T-helper 9 cell (primary cell): ENCODE measurements at regions not wholly inside any gene's neighbourhood (a gene's known extent, or its start where the extent isn't known, plus 50 kb on each side); places are given as distances from the start of the nearest gene placed in this dataset.

Source experiments
- DNase-seq: peaks from one replicate; pipeline ENCODE4 v3.0.0-alpha.2; 2020

DNA sequence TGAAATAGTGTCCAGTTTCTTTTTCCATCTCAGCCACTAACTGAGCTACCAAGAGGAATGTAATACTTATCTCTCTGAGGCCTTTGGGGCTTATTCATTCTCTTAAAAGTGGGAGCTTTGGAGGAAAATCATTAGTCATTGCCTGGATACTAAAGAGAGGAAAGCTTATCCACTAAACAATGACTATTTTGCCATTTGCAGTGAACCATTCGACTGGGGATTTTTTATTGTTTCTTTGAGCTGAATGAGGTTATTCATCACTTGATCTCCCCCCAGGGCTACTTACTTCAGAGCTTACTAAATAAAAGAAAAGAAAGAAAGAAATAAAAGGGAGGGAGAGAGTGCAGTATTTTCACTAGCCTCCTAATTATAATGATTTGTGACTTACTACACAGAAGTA is 1329.5 kb upstream of the TENM3 start:
- DNase-seq = no peak

DNA sequence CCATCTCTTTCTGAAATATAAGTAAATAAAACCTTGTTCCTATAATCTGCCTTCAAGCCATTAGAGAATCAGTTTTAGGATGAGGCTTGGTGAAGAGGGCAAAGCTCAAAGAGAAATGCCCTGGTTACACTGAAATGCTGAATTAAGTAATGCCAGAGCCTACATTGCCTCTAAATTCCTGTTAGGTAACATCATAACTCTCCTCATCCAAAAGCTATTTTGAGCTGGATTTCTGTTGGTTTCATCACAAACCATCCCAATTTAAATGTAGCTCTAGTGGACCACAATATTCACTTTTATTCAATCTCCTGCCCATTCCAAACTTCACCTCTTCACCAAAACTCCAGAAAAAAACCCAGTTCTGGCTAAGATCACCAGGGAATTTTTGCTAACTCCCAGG is 1319.7 kb upstream of the TENM3 start:
- DNase-seq = no peak

DNA sequence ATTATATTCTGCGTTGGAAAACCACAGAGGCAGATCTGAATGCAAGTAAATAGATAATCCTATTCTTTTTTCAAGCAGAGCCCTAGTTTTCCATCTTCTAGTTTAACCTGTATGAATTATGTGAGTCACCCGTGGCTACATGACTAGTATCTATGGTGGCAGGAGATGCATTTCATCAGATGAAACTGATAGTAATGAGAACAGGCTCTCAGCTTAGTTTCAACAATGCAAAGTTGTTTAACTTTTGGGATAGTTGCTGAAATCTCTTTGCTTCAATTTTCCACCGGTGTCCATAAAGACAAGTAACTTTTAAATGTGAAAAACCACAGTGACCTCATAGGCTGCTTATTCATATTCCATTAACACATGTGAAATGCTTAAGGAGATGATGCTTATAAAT is 1317.4 kb upstream of the TENM3 start:
- DNase-seq = no peak

DNA sequence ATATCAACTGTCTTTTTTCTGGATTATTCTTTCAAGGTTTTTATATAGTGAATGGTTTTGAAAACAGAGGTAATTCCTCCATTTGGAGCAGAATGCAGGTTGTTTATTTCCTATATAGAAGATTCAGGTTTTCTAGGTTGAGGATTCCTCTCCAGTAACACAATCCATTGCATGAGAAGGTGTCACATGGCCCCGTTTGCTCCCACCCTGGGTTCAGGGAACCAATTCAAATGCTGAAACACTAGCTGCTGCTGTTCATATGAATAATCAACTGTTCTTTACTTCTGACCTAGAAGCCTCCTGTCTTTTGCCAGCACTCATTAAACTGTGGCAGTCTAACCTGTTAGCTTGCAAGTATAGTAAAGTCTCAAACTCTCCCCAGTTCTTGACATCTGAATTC is 1316.9 kb upstream of the TENM3 start:
- no peak for DNase-seq

DNA sequence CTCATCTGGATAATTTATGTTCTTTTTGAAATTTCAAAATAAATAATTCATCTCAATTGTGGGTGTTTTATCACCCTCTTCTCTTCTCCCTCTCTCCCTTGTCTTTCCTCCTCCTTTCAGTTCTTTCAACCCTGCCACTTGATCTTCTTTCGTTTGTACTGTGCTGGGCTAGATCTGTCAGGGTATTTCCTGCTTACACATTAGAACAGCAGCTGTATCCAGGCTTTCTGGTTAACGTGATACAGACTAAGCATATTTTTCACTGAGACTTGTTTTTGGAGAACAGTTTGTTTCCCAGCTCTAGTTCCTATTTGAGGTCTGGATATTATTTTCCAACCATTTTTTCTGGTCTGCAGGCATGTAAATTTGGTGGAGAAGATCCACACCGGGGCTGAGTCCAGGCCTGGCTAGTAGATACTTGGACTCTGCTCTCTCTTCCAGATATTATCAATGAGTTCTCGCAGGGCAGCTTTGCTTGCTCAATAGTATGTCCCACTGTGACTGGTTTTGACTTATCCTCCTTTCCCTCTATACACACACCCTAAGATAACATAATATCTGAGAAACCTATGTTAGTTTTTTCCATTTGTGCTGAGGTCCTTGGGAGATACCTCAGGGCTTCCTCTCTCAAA is 1310.7 kb upstream of the TENM3 start:
- no peak for DNase-seq

DNA sequence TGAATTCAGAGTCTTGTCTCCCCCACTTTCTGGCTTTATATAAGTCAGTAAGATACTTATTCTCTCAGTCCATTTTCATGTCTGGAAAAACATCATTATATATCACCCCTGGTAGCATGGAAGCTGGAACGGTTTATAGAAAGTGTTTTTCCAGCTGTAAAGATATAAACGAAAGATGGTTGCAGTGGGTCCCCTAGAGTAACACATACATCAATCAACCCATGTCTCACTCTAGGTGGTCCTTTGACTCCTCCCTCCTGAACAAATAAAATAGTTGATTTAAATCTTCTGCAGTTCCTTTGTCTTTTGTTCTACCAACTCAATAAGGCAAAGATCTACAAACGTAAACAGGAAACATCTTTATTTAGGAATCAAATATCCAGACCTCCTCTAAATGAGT is 1306.1 kb upstream of the TENM3 start:
- DNase-seq = no peak

DNA sequence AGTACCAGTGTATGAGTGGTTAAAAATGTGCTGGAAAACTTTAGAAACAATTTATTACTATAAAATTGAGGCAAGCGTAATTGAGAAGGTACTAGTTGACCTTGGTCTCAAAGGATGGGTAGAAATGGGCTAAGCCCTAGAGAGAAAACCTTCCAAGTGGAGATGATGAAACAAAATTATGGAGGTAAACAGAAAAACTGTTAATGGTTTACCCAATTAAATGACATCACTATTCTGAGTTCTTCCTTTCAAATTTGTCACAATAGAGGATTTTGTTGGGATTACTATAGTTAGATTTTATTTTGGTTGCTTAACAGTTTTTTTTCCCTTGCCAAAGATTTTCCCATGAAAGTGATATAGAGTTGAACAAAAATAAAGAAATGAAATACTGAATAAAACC is 1302.5 kb upstream of the TENM3 start:
- no peak for DNase-seq

DNA sequence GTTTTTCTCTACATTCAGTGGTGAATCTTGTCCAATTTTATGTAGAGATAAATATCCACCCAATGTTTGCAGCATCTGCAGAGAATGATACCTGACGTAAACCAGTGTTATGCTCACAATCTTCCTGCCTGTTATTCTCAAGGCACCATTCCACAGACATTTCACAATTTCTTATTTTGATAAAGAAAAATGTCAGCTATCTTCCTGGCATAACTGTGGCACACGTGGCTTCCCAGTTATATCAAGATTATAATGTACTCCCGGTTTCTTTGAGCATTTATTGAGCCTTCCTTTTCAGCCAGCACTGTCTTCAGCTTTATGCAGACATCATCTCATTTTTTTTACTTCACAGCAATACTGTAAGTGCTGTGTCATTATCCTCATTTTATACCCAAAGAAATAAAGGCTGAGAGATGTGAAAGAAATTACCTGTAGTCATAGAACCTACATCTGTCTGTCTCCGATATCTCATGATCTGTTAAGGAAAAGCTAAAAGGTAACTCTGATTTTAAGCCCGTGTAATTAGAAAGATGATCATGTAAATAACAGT is 1300.8 kb upstream of the TENM3 start:
- DNase-seq = no peak

DNA sequence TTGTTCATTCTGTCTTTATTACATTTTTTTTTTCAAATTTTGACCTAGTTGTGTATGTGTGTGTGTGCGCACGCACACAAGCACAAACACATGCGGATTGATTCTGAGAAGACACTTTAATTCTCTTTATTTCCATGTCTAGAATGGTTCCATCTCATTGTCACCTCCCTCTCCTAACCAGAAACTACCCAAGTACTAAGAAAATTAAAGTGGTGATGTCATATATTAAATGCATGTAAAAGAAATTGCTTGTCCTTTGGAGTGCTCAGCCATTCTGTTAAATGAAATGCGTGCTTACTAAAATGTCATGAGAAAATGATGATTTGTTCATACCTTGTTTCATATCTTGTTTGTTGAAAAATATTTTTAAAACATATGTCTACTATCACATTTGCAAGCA is 1297.0 kb upstream of the TENM3 start:
- DNase-seq = no peak

DNA sequence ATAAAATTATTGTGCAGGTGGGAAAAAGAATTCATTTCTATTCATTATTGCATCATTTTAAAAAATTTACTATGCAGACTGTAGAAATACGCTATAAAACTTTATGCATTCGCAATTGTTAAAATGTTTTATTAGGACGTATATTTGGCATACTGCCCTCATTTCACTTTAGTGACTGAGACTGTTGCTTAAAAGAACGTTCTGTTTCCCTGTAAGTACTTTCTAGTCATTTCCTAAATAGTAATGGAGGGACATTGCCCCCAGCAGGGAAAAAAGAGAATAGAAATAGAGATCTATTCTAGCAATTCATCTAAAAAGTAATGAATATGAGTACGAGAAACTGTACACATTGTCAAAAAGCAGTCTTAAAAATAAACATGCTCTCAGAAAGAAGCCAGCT is 1295.8 kb upstream of the TENM3 start:
- DNase-seq = no peak

DNA sequence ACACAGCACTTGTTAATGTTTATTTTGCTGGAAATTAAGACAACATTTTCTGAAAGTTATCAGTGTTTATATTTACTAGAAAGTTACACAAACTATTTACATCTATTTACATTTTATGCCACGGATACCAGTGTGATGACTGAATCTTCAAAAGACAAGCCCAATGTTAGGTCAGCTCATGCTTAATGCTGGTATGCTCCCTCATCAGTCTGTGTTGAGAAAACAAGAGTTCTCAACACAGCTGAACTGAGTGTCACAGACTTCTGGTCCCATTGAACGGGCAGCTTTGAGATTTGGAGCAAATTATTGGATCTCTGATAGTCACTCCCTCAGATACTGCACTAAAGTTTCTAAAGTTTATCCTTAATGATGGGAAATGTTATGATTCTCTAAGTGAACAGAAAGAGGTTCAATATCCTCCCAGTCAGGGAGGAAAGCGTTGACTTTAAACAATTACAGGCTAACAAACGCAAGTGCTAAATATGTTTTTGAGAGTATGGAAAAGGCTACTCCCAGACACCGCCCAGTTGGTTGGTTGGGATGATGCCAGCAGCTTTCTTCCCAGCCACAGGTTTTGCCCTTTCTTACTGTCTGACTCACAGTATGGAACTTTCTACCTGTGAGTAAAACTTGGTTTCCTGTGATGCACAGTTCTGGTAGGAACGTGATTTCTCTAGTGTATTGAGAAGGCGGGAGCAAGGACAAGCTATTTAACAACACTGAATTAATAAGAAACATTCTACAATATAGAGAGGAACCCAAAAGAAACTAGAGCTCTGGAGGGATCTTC is 1293.6 kb upstream of the TENM3 start:
- no peak for DNase-seq

DNA sequence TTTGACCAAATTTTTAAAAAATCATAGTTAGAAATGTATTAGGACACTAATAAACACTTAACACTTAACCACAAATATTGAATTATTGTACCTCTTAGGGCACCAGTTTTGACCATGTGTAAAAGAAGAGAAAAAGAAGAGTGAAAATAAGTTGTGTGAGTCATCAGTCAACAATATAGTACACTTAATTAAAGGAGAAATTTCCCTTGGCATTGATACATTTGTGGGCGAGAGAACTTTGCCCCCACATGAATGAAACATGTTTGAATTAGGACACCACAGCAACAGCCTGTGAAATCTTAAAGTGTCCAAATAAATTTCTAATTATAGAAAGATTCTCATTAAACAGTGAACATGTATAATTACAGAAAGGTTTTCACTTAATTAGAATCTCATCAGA is 1292.8 kb upstream of the TENM3 start:
- no peak for DNase-seq

DNA sequence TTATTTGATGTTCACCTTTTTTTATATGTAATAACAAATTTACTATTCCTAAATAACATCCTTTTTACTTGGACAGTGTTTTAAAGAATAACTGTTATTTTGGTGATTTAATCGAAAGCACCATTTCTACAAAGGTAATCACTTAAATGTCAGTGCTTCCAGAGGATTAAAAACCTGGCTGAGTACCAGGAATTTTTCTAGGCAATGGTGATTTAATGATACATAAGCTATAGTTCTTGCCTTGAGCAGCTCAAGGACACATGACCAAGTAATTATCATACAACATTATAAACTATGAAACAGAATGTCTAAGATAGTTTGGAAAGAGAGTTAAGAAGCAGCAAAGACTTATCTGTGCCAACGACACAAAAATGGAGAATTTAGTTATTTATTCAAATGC is 1291.9 kb upstream of the TENM3 start:
- no peak for DNase-seq

DNA sequence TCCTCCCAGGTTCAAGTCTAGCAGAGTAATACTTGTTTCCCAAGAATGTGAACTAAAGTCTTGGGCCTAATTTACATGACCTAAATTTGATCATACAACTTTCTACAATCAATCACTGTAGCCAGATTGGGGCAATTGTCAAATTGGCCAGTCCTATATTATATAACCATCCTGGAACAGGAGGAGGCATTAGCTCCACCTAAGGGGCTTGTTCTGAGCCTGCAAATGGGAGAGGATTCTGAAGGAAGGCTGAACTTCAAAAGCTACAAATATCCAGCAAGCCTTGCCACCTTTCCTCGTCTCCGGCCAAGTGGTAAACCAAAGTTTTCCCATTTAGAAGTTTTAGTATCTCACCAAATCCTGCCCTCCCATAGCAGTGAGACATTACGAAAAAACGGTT is 1289.6 kb upstream of the TENM3 start:
- DNase-seq = no peak

DNA sequence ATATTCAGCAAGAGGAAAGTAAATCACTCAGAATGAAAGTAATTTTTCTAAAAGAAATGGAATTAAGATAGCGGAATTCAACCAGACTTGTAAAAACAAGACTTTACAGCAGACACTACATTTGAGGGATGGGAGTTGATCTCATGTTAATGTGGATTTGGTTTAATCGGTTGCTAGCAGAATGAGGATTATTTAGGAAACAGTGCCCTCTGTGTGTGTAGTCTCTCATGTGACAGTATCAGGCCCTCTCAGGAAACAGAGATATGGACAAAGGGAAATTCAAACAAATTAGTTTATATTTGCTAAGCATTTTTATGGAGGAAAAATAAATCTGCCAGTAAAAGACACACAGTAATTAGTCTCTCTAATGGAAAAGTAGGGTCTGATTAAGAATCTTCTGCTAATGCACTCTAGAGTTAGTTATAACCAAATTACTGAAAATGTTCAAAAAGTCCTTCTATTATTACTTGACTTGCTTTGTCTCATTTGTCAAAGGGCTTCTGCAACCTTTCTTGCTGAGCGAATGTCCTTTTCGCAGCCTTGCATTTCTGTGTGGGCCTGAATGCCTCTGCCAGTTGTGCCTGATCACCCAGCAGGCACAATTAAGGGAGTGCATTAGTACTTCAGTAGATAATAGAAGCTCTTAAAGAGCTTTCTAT is 1282.3 kb upstream of the TENM3 start:
- no peak for DNase-seq

DNA sequence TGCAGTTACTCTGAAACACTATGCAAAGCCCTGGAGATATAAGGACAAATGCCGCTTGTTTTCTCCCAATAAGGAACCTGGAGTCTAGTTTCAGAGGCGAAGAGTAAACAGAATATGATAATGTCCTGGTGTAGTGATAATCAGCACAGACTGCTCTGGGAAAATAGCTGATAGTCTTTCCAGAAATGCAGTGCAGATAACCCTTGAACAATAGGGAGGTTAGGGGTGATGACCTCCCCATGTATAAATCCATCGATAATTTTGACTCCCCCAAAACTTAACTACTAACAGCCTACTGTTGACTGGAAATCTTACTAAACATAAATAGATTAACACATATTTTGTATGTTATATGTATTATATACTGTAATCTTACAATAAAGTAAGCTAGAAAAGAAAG is 1280.9 kb upstream of the TENM3 start:
- DNase-seq = no peak

DNA sequence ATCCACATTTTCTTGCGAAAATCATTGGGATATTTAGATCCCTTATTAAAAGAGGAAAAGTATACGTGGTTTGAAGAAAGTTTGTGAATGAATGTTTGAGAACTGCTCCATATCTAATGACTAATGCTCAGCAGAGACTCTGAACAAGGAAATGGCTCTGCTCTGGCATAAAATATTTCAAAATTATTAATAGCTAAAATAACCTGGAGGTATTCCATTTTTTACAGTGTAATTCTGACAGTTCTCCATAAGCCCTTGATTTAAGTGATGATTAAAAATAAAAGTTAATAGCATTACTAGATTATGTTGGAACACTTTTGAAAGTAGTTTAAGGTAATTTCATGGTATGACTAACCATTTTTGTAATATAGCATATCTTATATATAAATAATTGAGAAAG is 1276.9 kb upstream of the TENM3 start:
- DNase-seq = no peak

DNA sequence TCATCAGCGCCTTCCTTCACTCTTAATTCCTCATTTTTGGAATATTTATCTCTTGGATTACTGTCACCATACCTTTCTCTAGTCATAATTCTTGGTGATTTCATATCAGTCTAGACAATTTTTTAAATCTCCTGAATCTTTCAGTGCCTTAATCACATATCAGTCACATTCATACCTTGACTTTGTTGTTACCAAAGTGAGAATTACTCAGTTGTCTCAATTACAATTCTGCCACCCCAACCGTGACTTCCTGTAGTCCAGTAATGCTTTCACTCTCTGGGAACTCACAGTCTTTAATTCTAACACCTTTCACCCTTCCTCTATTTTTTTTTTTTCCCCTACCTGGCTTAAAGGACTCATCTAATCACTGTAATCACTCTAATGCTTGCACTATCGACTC is 1275.3 kb upstream of the TENM3 start:
- no peak for DNase-seq

DNA sequence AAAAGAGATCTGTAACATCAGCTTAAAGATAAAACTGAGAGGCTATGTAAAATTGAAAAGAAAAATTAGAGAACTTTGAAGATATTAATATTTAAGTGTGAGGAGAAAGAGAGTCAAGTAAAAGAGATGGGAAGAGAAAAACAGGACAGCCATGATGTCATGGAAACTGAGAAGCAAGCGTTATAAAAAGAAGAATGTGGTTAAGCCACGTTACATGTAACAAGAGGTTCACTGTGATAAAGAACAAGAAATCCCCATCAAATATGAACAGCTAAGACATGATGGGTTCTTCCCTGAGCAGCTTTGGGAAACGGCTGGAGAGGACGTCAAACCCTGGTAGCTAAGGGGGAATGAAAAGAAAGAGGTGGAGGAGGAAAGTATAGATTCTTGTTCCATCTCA is 1269.3 kb upstream of the TENM3 start:
- DNase-seq = no peak

DNA sequence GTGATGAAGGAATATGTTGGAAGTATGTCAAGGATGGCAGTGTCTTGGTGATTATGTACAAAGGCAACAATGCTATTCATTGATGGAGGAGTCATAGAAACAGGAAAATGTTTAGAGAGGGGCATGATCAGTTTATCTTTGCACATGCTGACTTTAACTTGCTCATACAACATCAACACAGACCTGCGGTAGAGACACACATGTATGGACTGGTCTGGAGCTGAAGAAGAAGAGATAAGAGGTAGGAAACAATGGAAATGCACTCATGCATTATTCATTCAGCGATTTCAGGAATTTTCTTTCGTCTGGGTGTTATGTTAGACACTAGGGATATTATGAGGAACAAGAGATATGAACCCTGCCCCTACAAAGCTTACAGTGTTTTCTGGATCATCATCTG is 1252.3 kb upstream of the TENM3 start:
- DNase-seq = no peak

DNA sequence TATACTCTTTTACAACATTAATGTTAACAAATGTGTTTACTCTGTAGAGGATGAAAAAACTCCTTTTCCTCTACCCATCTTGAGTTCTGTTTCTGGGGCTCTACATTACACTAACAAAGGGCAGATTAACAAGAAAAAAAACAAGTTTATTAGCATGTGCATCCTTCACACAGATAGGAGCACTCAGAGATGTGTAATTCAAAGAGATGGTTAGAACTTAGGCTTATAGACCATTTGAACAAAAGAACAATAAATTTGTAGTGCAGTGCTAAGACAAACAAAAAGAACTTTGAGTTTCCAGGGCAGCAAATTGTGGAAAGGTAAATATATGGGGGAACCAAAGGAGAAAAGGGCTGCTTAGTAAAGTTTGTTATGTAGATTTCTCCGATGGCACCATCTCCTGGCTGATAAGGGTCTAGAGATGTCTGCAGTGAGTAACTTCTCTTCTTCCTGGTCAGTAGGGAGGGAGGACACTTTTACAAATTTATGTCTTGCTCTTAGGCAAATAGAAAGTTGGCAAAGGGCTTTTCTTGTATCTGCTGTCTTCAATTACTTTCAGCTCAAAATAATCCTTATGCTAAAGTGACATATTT is 1249.9 kb upstream of the TENM3 start:
- no peak for DNase-seq

DNA sequence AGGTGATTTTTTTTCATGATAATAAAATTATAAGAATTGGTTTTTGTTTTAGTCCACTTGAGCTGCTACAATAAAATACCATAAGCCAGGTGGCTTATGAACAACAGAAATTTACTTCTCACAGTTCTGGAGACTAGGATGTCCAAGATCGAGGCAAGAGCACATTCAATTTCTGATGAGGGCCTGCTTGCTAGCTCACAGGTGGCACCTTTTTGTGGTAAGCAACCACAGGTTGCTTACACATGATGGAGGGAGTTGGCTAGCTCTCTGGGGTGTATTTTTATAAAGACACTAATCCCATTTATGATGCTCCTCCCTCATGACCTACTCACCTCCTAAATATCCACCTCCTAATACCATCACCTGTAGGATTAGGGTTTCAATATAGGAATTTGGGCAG is 1248.5 kb upstream of the TENM3 start:
- DNase-seq = no peak

DNA sequence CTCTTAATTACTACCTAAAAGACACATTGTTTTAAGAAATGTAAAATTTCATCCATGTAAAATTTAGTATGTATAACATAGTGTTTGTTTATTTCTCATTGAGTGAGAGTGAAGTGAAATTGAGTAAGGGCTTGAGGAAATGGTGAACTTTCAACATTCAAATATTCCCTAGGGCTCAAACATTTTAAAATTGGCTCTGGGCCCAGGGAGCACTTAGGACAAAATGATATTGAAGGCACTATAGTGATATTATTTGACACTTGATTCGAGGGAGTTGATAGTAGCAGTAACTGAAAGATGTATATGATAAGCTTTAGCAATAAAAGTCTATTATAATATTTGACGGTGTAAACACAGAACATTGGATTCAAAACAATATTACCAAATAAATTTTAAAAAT is 1244.0 kb upstream of the TENM3 start:
- DNase-seq = no peak

DNA sequence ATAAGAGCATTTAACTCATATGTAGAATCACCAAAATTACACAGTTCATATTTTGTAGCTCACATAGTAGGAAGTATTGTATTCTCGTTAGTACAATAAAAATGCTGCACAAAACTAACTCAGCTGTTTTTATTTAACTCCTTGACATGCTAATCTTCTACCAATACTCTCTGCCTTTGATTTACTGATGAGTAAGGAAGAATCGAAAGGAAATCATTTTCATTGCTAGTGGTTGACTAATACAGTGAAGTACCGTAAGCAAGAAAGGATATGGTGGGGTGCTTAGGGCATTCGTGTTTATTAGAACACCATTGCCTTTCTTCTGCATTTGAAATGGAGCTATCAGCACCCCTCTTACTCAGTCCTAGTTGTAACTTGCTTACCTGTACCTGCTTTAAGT is 1239.1 kb upstream of the TENM3 start:
- DNase-seq = no peak
